Mucosa of descending colon (tissue), 3 donors: ENCODE measurements at regions not wholly inside any gene's neighbourhood (a gene's known extent, or its start where the extent isn't known, plus 50 kb on each side); places are given as distances from the start of the nearest gene placed in this dataset.

Experiments
- ATAC-seq: fragments of 200-7000 bp; cut with Tn5 transposase; one replicate; pipeline ENCODE4 v1.9.1; 2020; ENCODE audit warnings: mild to moderate bottlenecking, moderate library complexity
- DNase-seq, 3 donors: peaks; one replicate each; pipeline ENCODE4 v3.0.0-alpha.2; 2020
- H3K36me3 ChIP-seq: fragments of 200-600 bp; one replicate; pipeline ENCODE4 v1.8.0; 2021; ENCODE audit warnings: low read depth, mild to moderate bottlenecking
- H3K4me1 ChIP-seq: fragments of 200-600 bp; one replicate; pipeline ENCODE4 v1.8.0; 2021; ENCODE audit warnings: low read depth, mild to moderate bottlenecking
- H3K4me3 ChIP-seq: fragments of 200-600 bp; one replicate; pipeline ENCODE4 v1.8.0; 2021; ENCODE audit warnings: mild to moderate bottlenecking
- H3K9me3 ChIP-seq: fragments of 200-600 bp; one replicate; pipeline ENCODE4 v1.8.0; 2021; ENCODE audit warnings: mild to moderate bottlenecking
- CTCF ChIP-seq: fragments of 200-600 bp; IDR thresholded peaks from one replicate; pipeline ENCODE4 v1.8.0; 2022; ENCODE audit warnings: antibody characterized with exemption, mild to moderate bottlenecking
- intact Hi-C, 2 donors: fragments of 100-400 bp; cut with DNase I in 1 of 2; cut with micrococcal nuclease in 1 of 2; formaldehyde crosslinking; loops; one replicate each; pipeline versions ENCODE4 v1.11.0 to v1.11.1; 2022; cut with DNase I, micrococcal nuclease
- donor health status: DM: no; HTN: no; CAD: no; lungs with moderate emphysema.
- donor health status: DM: no; HTN: no; CAD: no.
- donor health status: DM: no; HTN: yes; CAD: no.

- Histone ChIP-seq H3K9me3 (no peaks in the 10 kb centered on the region), H3K36me3 (no peaks in the 10 kb centered on the region), H3K4me1 (no peaks in the 10 kb centered on the region), H3K4me3 (no peak overlapping the region)
- TF ChIP-seq CTCF, result no peak
- no peak for DNase-seq
- intact Hi-C loops, result no loop called here
- ATAC-seq, result no peak
Measured at GRCh38 chr2:168300460-168300859, 53.1 kb upstream of the STK39 start.

- no peak for ATAC-seq
- intact Hi-C loops, result no loop called here
- DNase-seq, result no peak
- H3K9me3 ChIP-seq, result peaks cover 6% of the 10 kb centered on the region
- no peak for TF ChIP-seq CTCF
- H3K36me3 ChIP-seq, result no peaks in the 10 kb centered on the region
- H3K4me3 ChIP-seq, result no peak overlapping the region
- H3K4me1 ChIP-seq, result no peaks in the 10 kb centered on the region
Measured at GRCh38 chr2:168304024-168304681, 56.8 kb upstream of the STK39 start.

GRCh38 chr2:168307379-168307778 lies 60.0 kb upstream of the STK39 start:
- TF ChIP-seq CTCF, result no peak
- no peak for ATAC-seq
- intact Hi-C loops, result no loop called here
- Histone ChIP-seq H3K4me3 (no peak overlapping the region), H3K9me3 (peaks cover 6% of the 10 kb centered on the region), H3K36me3 (no peaks in the 10 kb centered on the region), H3K4me1 (no peaks in the 10 kb centered on the region)
- DNase-seq, result no peak

- H3K36me3 ChIP-seq, result no peaks in the 10 kb centered on the region
- ATAC-seq (no peak), DNase-seq (no peak)
- no peak for TF ChIP-seq CTCF
- peaks cover 6% of the 10 kb centered on the region for H3K9me3 ChIP-seq
- H3K4me3 ChIP-seq, result no peak overlapping the region
- intact Hi-C loops, result no loop called here
- no peaks in the 10 kb centered on the region for H3K4me1 ChIP-seq
Measured at GRCh38 chr2:168310580-168310979, 63.2 kb upstream of the STK39 start.

GRCh38 chr2:168311261-168311910 lies 64.0 kb upstream of the STK39 start:
- ATAC-seq (peak; percentile 30), DNase-seq (no peak)
- Histone ChIP-seq H3K4me1 (no peaks in the 10 kb centered on the region), H3K4me3 (no peak overlapping the region), H3K9me3 (peaks cover 6% of the 10 kb centered on the region), H3K36me3 (no peaks in the 10 kb centered on the region)
- intact Hi-C loops, result no loop called here
- TF ChIP-seq CTCF, result no peak
